ENCODE measurements at regions not wholly inside any gene's neighbourhood (a gene's known extent, or its start where the extent isn't known, plus 50 kb on each side); places are given as distances from the start of the nearest gene placed in this dataset.

GRCh38 chr6:168724033-168724432 is 283.0 kb downstream of the SMOC2 start:
- intact Hi-C loops (cut with DNase I) = no loop called here
- no peak for DNase-seq
- no peaks in the 10 kb centered on the region for H3K9me3 ChIP-seq

GRCh38 chr6:168722397-168722796 is 281.4 kb downstream of the SMOC2 start:
- intact Hi-C loops (cut with DNase I) = no loop called here
- Histone ChIP-seq H3K4me1 (no peaks in the 10 kb centered on the region), H3K4me3 (no peak overlapping the region), H3K9ac (ENCODE audit: low read depth in 2 of 2, low read length in 2 of 2) (no peak overlapping the region), H3K27ac (no peak overlapping the region), H3K36me3 (no peaks in the 10 kb centered on the region), H3K27me3 (no peaks in the 10 kb centered on the region), H3K9me3 (no peaks in the 10 kb centered on the region)
- no peak for DNase-seq
- TF ChIP-seq CTCF (IDR thresholded peaks at IDR 0.05) = no peak

More at GRCh38 chr6:168724033-168724432, 283.0 kb downstream of the SMOC2 start:
- Histone ChIP-seq H3K9ac (ENCODE audit: low read depth in 2 of 2, low read length in 2 of 2) (no peak overlapping the region), H3K4me3 (no peak overlapping the region), H3K36me3 (no peaks in the 10 kb centered on the region), H3K27ac (no peak overlapping the region), H3K27me3 (no peaks in the 10 kb centered on the region), H3K4me1 (no peaks in the 10 kb centered on the region)
- no peak for TF ChIP-seq CTCF (IDR thresholded peaks at IDR 0.05)

- H3K36me3 ChIP-seq = no peaks in the 10 kb centered on the region
- no peak for DNase-seq
- H3K27me3 ChIP-seq = no peaks in the 10 kb centered on the region
- H3K27ac ChIP-seq = no peak overlapping the region
- H3K9ac ChIP-seq (ENCODE audit: low read depth in 2 of 2, low read length in 2 of 2) = no peak overlapping the region
- no peaks in the 10 kb centered on the region for H3K9me3 ChIP-seq
- intact Hi-C loops (cut with DNase I) = no loop called here
- no peaks in the 10 kb centered on the region for H3K4me1 ChIP-seq
- TF ChIP-seq CTCF (IDR thresholded peaks at IDR 0.05) = no peak
- no peak overlapping the region for H3K4me3 ChIP-seq
Observed at GRCh38 chr6:168721571-168721970, 280.6 kb downstream of the SMOC2 start.

- TF ChIP-seq CTCF (IDR thresholded peaks at IDR 0.05) = no peak
- H3K9ac ChIP-seq (ENCODE audit: low read depth in 2 of 2, low read length in 2 of 2) = no peak overlapping the region
- no peak for DNase-seq
- H3K36me3 ChIP-seq = no peaks in the 10 kb centered on the region
- H3K27me3 ChIP-seq = no peaks in the 10 kb centered on the region
- H3K27ac ChIP-seq = no peak overlapping the region
- no peak overlapping the region for H3K4me3 ChIP-seq
- H3K4me1 ChIP-seq = no peaks in the 10 kb centered on the region
- intact Hi-C loops (cut with DNase I) = no loop called here
- no peaks in the 10 kb centered on the region for H3K9me3 ChIP-seq
Observed at GRCh38 chr6:168719901-168720300, 278.9 kb downstream of the SMOC2 start.

GRCh38 chr6:168718821-168719475 is 278.0 kb downstream of the SMOC2 start:
- no peaks in the 10 kb centered on the region for H3K36me3 ChIP-seq
- intact Hi-C loops (cut with DNase I) = no loop called here
- no peaks in the 10 kb centered on the region for H3K9me3 ChIP-seq
- H3K27ac ChIP-seq = no peak overlapping the region
- no peak overlapping the region for H3K4me3 ChIP-seq
- H3K27me3 ChIP-seq = no peaks in the 10 kb centered on the region
- H3K9ac ChIP-seq (ENCODE audit: low read depth in 2 of 2, low read length in 2 of 2) = no peak overlapping the region
- DNase-seq = no peak
- no peaks in the 10 kb centered on the region for H3K4me1 ChIP-seq
- no peak for TF ChIP-seq CTCF (IDR thresholded peaks at IDR 0.05)
